H1 (cell line): ENCODE measurements at regions not wholly inside any gene's neighbourhood (a gene's known extent, or its start where the extent isn't known, plus 50 kb on each side); places are given as distances from the start of the nearest gene placed in this dataset.

Experiments
- CTCF ChIA-PET: fragments of 300-600 bp; sonication (Branson Sonifier 250); formaldehyde crosslinking; loops from one replicate; lab custom pipeline; 2021; ENCODE audit not compliant: partially characterized antibody; lab: Charles Lee
- POLR2A ChIA-PET: fragments of 300-600 bp; sonication (Branson Sonifier 250); formaldehyde crosslinking; loops from one replicate; lab custom pipeline; 2021; ENCODE audit warnings: inconsistent platforms; ENCODE audit not compliant: partially characterized antibody; lab: Charles Lee
- DNase-seq, 2 experiments: peaks; one replicate each; pipeline versions ENCODE4 v3.0.0 to v3.0.0-alpha.2; 2010 to 2022; ENCODE audit warnings: low spot score in 2 of 2, low read depth in 1 of 2, mixed read lengths in 1 of 2
- FAIRE-seq: peaks from 2 replicates; lab custom pipeline; 2011; peaks lifted over from hg19 to GRCh38; lab: Jason Lieb, UNC
- H2AFZ ChIP-seq: 2 replicates; pipeline ENCODE4 v1.8.1; 2012; ENCODE audit warnings: low read length, inconsistent platforms
- H2AK5ac ChIP-seq: 2 replicates; pipeline ENCODE4 v1.6.1; 2013; ENCODE audit warnings: low read depth, low read length
- H2BK120ac ChIP-seq: replicated peaks from 2 replicates; pipeline ENCODE3; 2013; ENCODE audit warnings: low read depth, low read length, inconsistent platforms
- H2BK12ac ChIP-seq: 2 replicates; pipeline ENCODE4 v1.6.1; 2013; ENCODE audit warnings: low read depth, low read length
- H2BK15ac ChIP-seq: 2 replicates; pipeline ENCODE4 v1.6.1; 2013; ENCODE audit warnings: low read length
- H2BK20ac ChIP-seq: 2 replicates; pipeline ENCODE4 v1.6.1; 2013; ENCODE audit warnings: low read length
- H2BK5ac ChIP-seq: 2 replicates; pipeline ENCODE4 v1.6.1; 2013; ENCODE audit warnings: low read depth, low read length
- H3K14ac ChIP-seq: 2 replicates; pipeline ENCODE4 v1.6.1; 2013; ENCODE audit warnings: inconsistent platforms; ENCODE audit not compliant: insufficient read length
- H3K18ac ChIP-seq: 2 replicates; pipeline ENCODE4 v1.6.1; 2013; ENCODE audit warnings: low read length; ENCODE audit errors: extremely low read depth
- H3K23ac ChIP-seq: 2 replicates; pipeline ENCODE4 v1.6.1; 2013; ENCODE audit warnings: inconsistent platforms; ENCODE audit not compliant: insufficient read length
- H3K23me2 ChIP-seq: 2 replicates; pipeline ENCODE4 v1.6.1; 2013; ENCODE audit warnings: low read depth, low read length
- H3K27ac ChIP-seq: 2 replicates; pipeline ENCODE4 v1.6.1; 2011; ENCODE audit warnings: low read depth, low read length, inconsistent platforms
- H3K27me3 ChIP-seq, 4 experiments: replicated peaks in 1 of 4; 1 replicate in 1 of 4; 2 replicates in 3 of 4; pipeline versions ENCODE4 v1.6.1 to v1.8.1; 2011 to 2013; ENCODE audit warnings: low read length in 3 of 4, mild to moderate bottlenecking in 3 of 4, inconsistent platforms in 2 of 4, mixed read lengths in 2 of 4, moderate library complexity in 1 of 4; ENCODE audit not compliant: control insufficient read depth in 3 of 4, insufficient read depth in 3 of 4; ENCODE audit errors: extremely low read depth in 1 of 4
- H3K36me3 ChIP-seq, 4 experiments: 2 replicates each; pipeline versions ENCODE4 v1.6.1 to v1.8.1; 2011 to 2013; ENCODE audit warnings: mild to moderate bottlenecking in 4 of 4, low read length in 3 of 4, moderate library complexity in 2 of 4, control low read depth in 1 of 4, inconsistent platforms in 1 of 4; ENCODE audit not compliant: insufficient read depth in 4 of 4, control insufficient read depth in 2 of 4
- H3K4ac ChIP-seq: replicated peaks from 2 replicates; pipeline ENCODE3; 2013; ENCODE audit warnings: low read length, low read depth, mixed read lengths, inconsistent platforms; ENCODE audit not compliant: insufficient read length
- H3K4me1 ChIP-seq, 4 experiments: replicated peaks in 1 of 4; 1 replicate in 1 of 4; 2 replicates in 3 of 4; pipeline versions ENCODE4 v1.6.1 to v1.8.1; 2011 to 2013; ENCODE audit warnings: low read length in 3 of 4, inconsistent platforms in 2 of 4, mixed read lengths in 1 of 4; ENCODE audit not compliant: insufficient read depth in 4 of 4, control insufficient read depth in 3 of 4
- H3K4me2 ChIP-seq, 2 experiments: 2 replicates each; pipeline versions ENCODE4 v1.6.1 to v1.8.1; 2011 to 2013; ENCODE audit warnings: low read depth in 2 of 2, low read length in 2 of 2, control low read depth in 1 of 2, inconsistent platforms in 1 of 2, mild to moderate bottlenecking in 1 of 2; ENCODE audit not compliant: insufficient read depth in 1 of 2
- H3K4me3 ChIP-seq, 4 experiments: fragments of 200-600, 300-600 bp in 1 of 4; sonication (generic), shearing (Covaris generic), sonication (Bioruptor Twin) in 1 of 4; 2 replicates each; pipeline versions ENCODE4 v1.5.1 to v1.8.1; 2011 to 2016; ENCODE audit warnings: low read length in 4 of 4, low read depth in 3 of 4, control low read depth in 2 of 4, inconsistent platforms in 2 of 4, mild to moderate bottlenecking in 2 of 4, mixed read lengths in 1 of 4, moderate library complexity in 1 of 4; ENCODE audit not compliant: insufficient read depth in 2 of 4; ENCODE audit errors: extremely low read depth in 1 of 4
- H3K56ac ChIP-seq: replicated peaks from 2 replicates; pipeline ENCODE3; 2013; ENCODE audit warnings: low read depth, mild to moderate bottlenecking, mixed read lengths, low read length, inconsistent platforms; ENCODE audit not compliant: insufficient read length
- H3K79me1 ChIP-seq: 2 replicates; pipeline ENCODE4 v1.6.1; 2013; ENCODE audit warnings: low read depth, low read length, control low read depth
- H3K79me2 ChIP-seq, 2 experiments: 2 replicates each; pipeline versions ENCODE4 v1.6.1 to v1.8.1; 2012 to 2013; ENCODE audit warnings: low read length in 2 of 2, mild to moderate bottlenecking in 2 of 2, inconsistent platforms in 1 of 2; ENCODE audit not compliant: insufficient read depth in 2 of 2, control insufficient read depth in 1 of 2
- H3K9ac ChIP-seq, 4 experiments: replicated peaks in 1 of 4; 1 replicate in 1 of 4; 2 replicates in 3 of 4; pipeline versions ENCODE4 v1.6.1 to v1.8.1; 2011 to 2013; ENCODE audit warnings: low read depth in 3 of 4, low read length in 3 of 4, control low read depth in 2 of 4, mild to moderate bottlenecking in 2 of 4, moderate library complexity in 2 of 4, inconsistent platforms in 1 of 4; ENCODE audit errors: extremely low read depth in 1 of 4
- H3K9me3 ChIP-seq, 2 experiments: 2 replicates each; pipeline versions ENCODE4 v1.6.1 to v1.8.1; 2012 to 2013; ENCODE audit warnings: mild to moderate bottlenecking in 2 of 2, moderate library complexity in 2 of 2, control low read depth in 1 of 2, inconsistent platforms in 1 of 2, low read depth in 1 of 2, low read length in 1 of 2, mixed read lengths in 1 of 2; ENCODE audit not compliant: insufficient read depth in 2 of 2
- H4K20me1 ChIP-seq, 2 experiments: replicated peaks in 1 of 2; 2 replicates each; pipeline versions ENCODE3 to v1.8.1; 2011 to 2013; ENCODE audit warnings: inconsistent platforms in 2 of 2, low read length in 2 of 2, mild to moderate bottlenecking in 1 of 2; ENCODE audit not compliant: insufficient read depth in 2 of 2, control insufficient read depth in 1 of 2
- H4K5ac ChIP-seq: 2 replicates; pipeline ENCODE4 v1.6.1; 2013; ENCODE audit warnings: low read length, low read depth, mixed read lengths, inconsistent platforms; ENCODE audit not compliant: insufficient read length
- H4K8ac ChIP-seq: 2 replicates; pipeline ENCODE4 v1.8.0; 2013; ENCODE audit warnings: mild to moderate bottlenecking, moderate library complexity, low read length, inconsistent platforms; ENCODE audit not compliant: insufficient read depth; ENCODE audit errors: extremely low read depth
- H4K91ac ChIP-seq: replicated peaks from 2 replicates; pipeline ENCODE3; 2013; ENCODE audit warnings: low read length, mixed read lengths, inconsistent platforms; ENCODE audit not compliant: insufficient read length
- ATF3 ChIP-seq: IDR thresholded peaks from 2 replicates; pipeline ENCODE4 v1.6.1; 2011; ENCODE audit warnings: low read depth, mild to moderate bottlenecking, low read length; ENCODE audit not compliant: insufficient read depth
- CBX8 ChIP-seq: fragments of 300-800, 300-1000 bp; sonication (generic); IDR thresholded peaks from 2 replicates; pipeline ENCODE4 v1.7.1; 2016; ENCODE audit warnings: low read depth, low read length, borderline replicate concordance
- CHD1 ChIP-seq: IDR thresholded peaks from 2 replicates; pipeline ENCODE4 v1.6.1; 2012; ENCODE audit warnings: low read depth, low read length, improper control_type of control experiment
- CREB1 ChIP-seq: IDR thresholded peaks from 2 replicates; pipeline ENCODE4 v1.6.1; 2012; ENCODE audit warnings: inconsistent platforms
- EP300 ChIP-seq, 2 experiments: IDR thresholded peaks; 1 replicate in 1 of 2; 2 replicates in 1 of 2; pipeline ENCODE4 v1.6.1; 2011 to 2012; ENCODE audit warnings: low read depth in 2 of 2, low read length in 2 of 2, mild to moderate bottlenecking in 2 of 2, borderline replicate concordance in 1 of 2, inconsistent platforms in 1 of 2, moderate library complexity in 1 of 2
- FOSL1 ChIP-seq: IDR thresholded peaks from 2 replicates; pipeline ENCODE4 v1.6.1; 2011; ENCODE audit warnings: mild to moderate bottlenecking, low read depth, low read length, moderate library complexity; ENCODE audit not compliant: insufficient read depth
- HDAC2 ChIP-seq, 2 experiments: fragments of 300-600 bp in 1 of 2; sonication (generic) in 1 of 2; IDR thresholded peaks; 2 replicates each; pipeline ENCODE4 v1.6.1; 2011 to 2012; ENCODE audit warnings: low read depth in 2 of 2, low read length in 2 of 2, mild to moderate bottlenecking in 2 of 2, moderate library complexity in 2 of 2, borderline replicate concordance in 1 of 2, inconsistent platforms in 1 of 2
- JUND ChIP-seq: IDR thresholded peaks from 2 replicates; pipeline ENCODE4 v1.6.1; 2011; ENCODE audit warnings: mild to moderate bottlenecking, improper control_type of control experiment, low read length
- NANOG ChIP-seq: IDR thresholded peaks from 2 replicates; pipeline ENCODE4 v1.6.1; 2011; ENCODE audit warnings: low read length, low read depth, mild to moderate bottlenecking, inconsistent platforms; ENCODE audit not compliant: insufficient read depth, poor library complexity, severe bottlenecking
- RNF2 ChIP-seq: fragments of 200-900, 300-1000 bp; sonication (generic); IDR thresholded peaks from 2 replicates; pipeline ENCODE4 v1.7.1; 2016; ENCODE audit warnings: borderline replicate concordance, low read depth, mild to moderate bottlenecking, antibody characterized with exemption, low read length; ENCODE audit not compliant: poor library complexity, severe bottlenecking; ENCODE audit errors: missing control alignments
- TAF1 ChIP-seq: IDR thresholded peaks from 2 replicates; pipeline ENCODE4 v1.6.1; 2011; ENCODE audit warnings: mild to moderate bottlenecking, low read depth, low read length
- TBP ChIP-seq: IDR thresholded peaks from 2 replicates; pipeline ENCODE4 v1.6.1; 2011; ENCODE audit warnings: low read depth, low read length, improper control_type of control experiment
- WGBS, 2 experiments: shearing (Covaris generic) in 1 of 2; methylation state at CpG; one replicate each; pipeline versions ENCODE4 v1.1.6 to v1.1.7; 2013 to 2015; ENCODE audit warnings: low lambda C conversion rate in 2 of 2, mixed read lengths in 2 of 2, inconsistent platforms in 1 of 2, low coverage in 1 of 2, missing lambda C conversion rate in 1 of 2; ENCODE audit not compliant: insufficient replicate concordance in 2 of 2, insufficient coverage in 1 of 2, insufficient read length in 1 of 2; ENCODE audit errors: extremely low coverage in 1 of 2, missing lambda C conversion rate in 1 of 2; 5-methylcytosine and 5-hydroxymethylcytosine counted together

GRCh38 chr5:147170603-147171002 lies 64.2 kb upstream of the STK32A start:
- ChIA-PET CTCF (no interaction called here), POLR2A (no interaction called here)
- Histone ChIP-seq H3K4me3 (no peak overlapping the region), H3K79me1 (no peaks in the 10 kb centered on the region), H3K23ac (no peak overlapping the region), H3K79me2 (no peaks in the 10 kb centered on the region), H2AK5ac (no peak overlapping the region), H3K27me3 (no peaks in the 10 kb centered on the region; a peak in 1 of 7 replicates), H3K4me2 (no peak overlapping the region), H3K27ac (no peak overlapping the region), H3K23me2 (no peaks in the 10 kb centered on the region), H2BK120ac (no peak overlapping the region), H3K4me1 (peaks cover 0 to 4% (median 0%) of the 10 kb centered on the region in 4 experiments; a peak in 1 of 7 replicates), H4K20me1 (no peaks in the 10 kb centered on the region), H3K4ac (no peak overlapping the region), H4K91ac (no peak overlapping the region), H2BK15ac (no peak overlapping the region), H3K18ac (no peak overlapping the region), H4K8ac (no peak overlapping the region), H3K56ac (no peak overlapping the region), H3K14ac (no peak overlapping the region), H2BK20ac (no peak overlapping the region), H3K9me3 (0 out of 4 replicates have a peak, but pooled peaks cover 0 to under 1% of the 10 kb centered on the region in 2 experiments), H2BK5ac (no peak overlapping the region), H2AFZ (no peak overlapping the region), H3K9ac (no peak overlapping the region), H2BK12ac (no peak overlapping the region), H3K36me3 (no peaks in the 10 kb centered on the region), H4K5ac (no peak overlapping the region)
- WGBS, 2 experiments: 85% methylated on average over 4 of the region's 4 CpGs; no CpG with 5 or more reads in 1 of the 2 experiments
- FAIRE-seq (no peak), DNase-seq (no peak)
- TF ChIP-seq HDAC2 (IDR thresholded peaks at IDR 0.05; ENCODE audit: borderline replicate concordance in 1 of 2, low read depth in 2 of 2, low read length in 2 of 2) (no peak), CBX8 (no peak), CREB1 (no peak), EP300 (IDR thresholded peaks at IDR 0.05; ENCODE audit: borderline replicate concordance in 1 of 2, low read depth in 2 of 2, low read length in 2 of 2) (no peak), TAF1 (no peak), TBP (no peak), ATF3 (no peak), FOSL1 (no peak), RNF2 (no peak), JUND (no peak), CHD1 (no peak), NANOG (no peak)
